PC-3 (cell line): ENCODE measurements at regions not wholly inside any gene's neighbourhood (a gene's known extent, or its start where the extent isn't known, plus 50 kb on each side); places are given as distances from the start of the nearest gene placed in this dataset.

Experiments used
- CTCF ChIP-seq: fragments of 300-600 bp; sonication (generic); conservative IDR thresholded peaks from 2 replicates; pipeline ENCODE4 v1.5.1; 2017; ENCODE audit warnings: antibody characterized with exemption, low read depth, mild to moderate bottlenecking, low read length
- EZH2 ChIP-seq: fragments of 300-600 bp; sonication (generic); IDR thresholded peaks from one replicate; pipeline ENCODE4 v1.6.1; 2017; ENCODE audit warnings: antibody characterized with exemption, mild to moderate bottlenecking, low read length; ENCODE audit not compliant: unreplicated experiment

- TF ChIP-seq CTCF (no peak), EZH2 (no peak)
Measured at GRCh38 chr9:109683521-109683920, 96.5 kb upstream of the PALM2AKAP2 start.
